Mononuclear cell (primary cell): ENCODE measurements at regions not wholly inside any gene's neighbourhood (a gene's known extent, or its start where the extent isn't known, plus 50 kb on each side); places are given as distances from the start of the nearest gene placed in this dataset.

Experiments used
- H3K27me3 ChIP-seq: 2 replicates; pipeline ENCODE4 v1.6.0; 2011; ENCODE audit warnings: low read length, control low read depth; ENCODE audit not compliant: insufficient read depth
- H3K4me1 ChIP-seq: 2 replicates; pipeline ENCODE4 v1.5.1; 2011; ENCODE audit warnings: mild to moderate bottlenecking, low read length, control low read depth; ENCODE audit not compliant: insufficient read depth
- H3K4me3 ChIP-seq: 2 replicates; pipeline ENCODE4 v1.5.1; 2011; ENCODE audit warnings: mild to moderate bottlenecking, low read length, moderate library complexity
- H3K9me3 ChIP-seq: 2 replicates; pipeline ENCODE4 v1.5.1; 2011; ENCODE audit warnings: low read depth, mild to moderate bottlenecking, control low read depth, low read length

- no peaks in the 10 kb centered on the region for H3K27me3 ChIP-seq
- H3K4me3 ChIP-seq: no peak overlapping the region
- H3K4me1 ChIP-seq: no peaks in the 10 kb centered on the region
- H3K9me3 ChIP-seq: no peaks in the 10 kb centered on the region
These were observed 473.7 kb downstream of the EFNB2 start for GRCh38 chr13:106061781-106062180.

GRCh38 chr13:106056851-106057250 lies 478.6 kb downstream of the EFNB2 start:
- H3K4me3 ChIP-seq: no peak overlapping the region
- H3K27me3 ChIP-seq: no peaks in the 10 kb centered on the region
- no peaks in the 10 kb centered on the region for H3K9me3 ChIP-seq
- no peaks in the 10 kb centered on the region for H3K4me1 ChIP-seq

GRCh38 chr13:106052200-106052767 lies 483.2 kb downstream of the EFNB2 start:
- no peaks in the 10 kb centered on the region for H3K9me3 ChIP-seq
- no peaks in the 10 kb centered on the region for H3K4me1 ChIP-seq
- no peak overlapping the region for H3K4me3 ChIP-seq
- H3K27me3 ChIP-seq: no peaks in the 10 kb centered on the region

- Histone ChIP-seq H3K4me3 (no peak overlapping the region), H3K27me3 (no peaks in the 10 kb centered on the region), H3K9me3 (no peaks in the 10 kb centered on the region), H3K4me1 (no peaks in the 10 kb centered on the region)
These were observed 486.3 kb downstream of the EFNB2 start for GRCh38 chr13:106049171-106049570.

- H3K4me3 ChIP-seq: no peak overlapping the region
- no peaks in the 10 kb centered on the region for H3K27me3 ChIP-seq
- no peaks in the 10 kb centered on the region for H3K4me1 ChIP-seq
- no peaks in the 10 kb centered on the region for H3K9me3 ChIP-seq
These were observed 487.1 kb downstream of the EFNB2 start for GRCh38 chr13:106048386-106048785.

- no peaks in the 10 kb centered on the region for H3K9me3 ChIP-seq
- H3K27me3 ChIP-seq: no peaks in the 10 kb centered on the region
- no peak overlapping the region for H3K4me3 ChIP-seq
- H3K4me1 ChIP-seq: no peaks in the 10 kb centered on the region
These were observed 487.6 kb downstream of the EFNB2 start for GRCh38 chr13:106047859-106048258.

- Histone ChIP-seq H3K4me1 (no peaks in the 10 kb centered on the region), H3K9me3 (no peaks in the 10 kb centered on the region), H3K4me3 (no peak overlapping the region), H3K27me3 (no peaks in the 10 kb centered on the region)
These were observed 492.4 kb downstream of the EFNB2 start for GRCh38 chr13:106042996-106043581.

- H3K27me3 ChIP-seq: no peaks in the 10 kb centered on the region
- no peak overlapping the region for H3K4me3 ChIP-seq
- H3K4me1 ChIP-seq: no peaks in the 10 kb centered on the region
- no peaks in the 10 kb centered on the region for H3K9me3 ChIP-seq
These were observed 494.0 kb downstream of the EFNB2 start for GRCh38 chr13:106041445-106041844.

GRCh38 chr13:106038752-106039151 lies 496.7 kb downstream of the EFNB2 start:
- H3K4me1 ChIP-seq: no peaks in the 10 kb centered on the region
- H3K4me3 ChIP-seq: no peak overlapping the region
- H3K27me3 ChIP-seq: no peaks in the 10 kb centered on the region
- H3K9me3 ChIP-seq: no peaks in the 10 kb centered on the region

GRCh38 chr13:106036870-106037269 lies 498.6 kb downstream of the EFNB2 start:
- Histone ChIP-seq H3K27me3 (no peaks in the 10 kb centered on the region), H3K9me3 (no peaks in the 10 kb centered on the region), H3K4me1 (no peaks in the 10 kb centered on the region), H3K4me3 (no peak overlapping the region)

- Histone ChIP-seq H3K27me3 (no peaks in the 10 kb centered on the region), H3K4me3 (no peak overlapping the region), H3K9me3 (no peaks in the 10 kb centered on the region), H3K4me1 (no peaks in the 10 kb centered on the region)
These were observed 501.3 kb downstream of the EFNB2 start for GRCh38 chr13:106034201-106034600.

- Histone ChIP-seq H3K4me3 (no peak overlapping the region), H3K27me3 (no peaks in the 10 kb centered on the region), H3K9me3 (no peaks in the 10 kb centered on the region), H3K4me1 (no peaks in the 10 kb centered on the region)
These were observed 501.8 kb downstream of the EFNB2 start for GRCh38 chr13:106033659-106034058.

GRCh38 chr13:106032441-106032840 lies 503.0 kb downstream of the EFNB2 start:
- no peak overlapping the region for H3K4me3 ChIP-seq
- no peaks in the 10 kb centered on the region for H3K4me1 ChIP-seq
- no peaks in the 10 kb centered on the region for H3K27me3 ChIP-seq
- no peaks in the 10 kb centered on the region for H3K9me3 ChIP-seq

GRCh38 chr13:106029676-106030290 lies 505.7 kb downstream of the EFNB2 start:
- no peak overlapping the region for H3K4me3 ChIP-seq

GRCh38 chr13:106028911-106029310 lies 506.6 kb downstream of the EFNB2 start:
- H3K9me3 ChIP-seq: no peaks in the 10 kb centered on the region
- H3K27me3 ChIP-seq: no peaks in the 10 kb centered on the region
- no peaks in the 10 kb centered on the region for H3K4me1 ChIP-seq
- no peak overlapping the region for H3K4me3 ChIP-seq

More at GRCh38 chr13:106029676-106030290, 505.7 kb downstream of the EFNB2 start:
- Histone ChIP-seq H3K27me3 (no peaks in the 10 kb centered on the region), H3K4me1 (no peaks in the 10 kb centered on the region), H3K9me3 (no peaks in the 10 kb centered on the region)

- H3K9me3 ChIP-seq: no peaks in the 10 kb centered on the region
- no peaks in the 10 kb centered on the region for H3K4me1 ChIP-seq
- H3K27me3 ChIP-seq: no peaks in the 10 kb centered on the region
- H3K4me3 ChIP-seq: no peak overlapping the region
These were observed 523.9 kb downstream of the EFNB2 start for GRCh38 chr13:106011600-106011999.
